ENCODE measurements at regions not wholly inside any gene's neighbourhood (a gene's known extent, or its start where the extent isn't known, plus 50 kb on each side); places are given as distances from the start of the nearest gene placed in this dataset.

DNA sequence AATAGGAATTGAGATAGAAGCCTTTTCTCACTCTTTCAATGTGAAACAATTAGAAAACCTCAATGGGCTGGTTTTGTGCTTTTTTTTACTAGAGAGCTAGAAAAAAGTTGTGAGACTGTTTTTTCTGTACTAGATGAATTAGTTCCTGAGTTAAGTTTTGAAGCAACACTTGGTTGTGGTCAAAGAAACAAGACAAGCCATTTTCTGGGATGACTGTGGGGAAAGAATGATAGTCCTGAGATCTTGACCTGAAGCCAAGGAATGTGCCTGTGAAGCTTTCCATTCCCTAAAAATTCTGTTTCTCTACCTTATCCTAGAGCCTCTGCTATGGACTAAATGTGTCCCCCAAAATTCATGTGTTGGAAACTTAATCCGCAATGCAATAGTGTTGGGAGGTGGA lies 157.8 kb upstream of the TLL1 start:
- Histone ChIP-seq H3K9me1 (replicated peaks; ENCODE audit: control insufficient read depth, extremely low read depth, insufficient read depth, low read length) (no peaks in the 10 kb centered on the region), H3K9ac (replicated peaks; ENCODE audit: extremely low read depth, insufficient read depth, low read length) (no peak overlapping the region), H4K20me1 (replicated peaks; ENCODE audit: control insufficient read depth, extremely low read depth, insufficient read depth, low read length) (no peaks in the 10 kb centered on the region), H3K4me1 (ENCODE audit: control insufficient read depth, extremely low read depth, insufficient read depth, low read length) (peaks cover 4% of the 10 kb centered on the region), H2AFZ (ENCODE audit: low read depth, low read length) (no peak overlapping the region), H3K4me3 (replicated peaks in 1 of 3; ENCODE audit: insufficient read depth in 1 of 3, low read depth in 1 of 3, low read length in 3 of 3) (no peak overlapping the region), H3K9me3 (replicated peaks; ENCODE audit: control insufficient read depth, insufficient read depth, low read length) (no peaks in the 10 kb centered on the region), H3K27me3 (ENCODE audit: control insufficient read depth in 2 of 2, insufficient read depth in 2 of 2, low read length in 2 of 2) (no peaks in the 10 kb centered on the region), H3K79me2 (ENCODE audit: control insufficient read depth, insufficient read depth, low read length) (no peaks in the 10 kb centered on the region), H3K27ac (ENCODE audit: insufficient read depth, low read depth, low read length) (no peak overlapping the region), H3K4me2 (ENCODE audit: insufficient read depth, low read length) (no peak overlapping the region), H3K36me3 (ENCODE audit: control insufficient read depth in 2 of 2, extremely low read depth in 1 of 2, insufficient read depth in 2 of 2, low read length in 2 of 2) (no peaks in the 10 kb centered on the region)
- POLR2A ChIA-PET: no interaction called here
- intact Hi-C loops (cut with micrococcal nuclease): no loop called here
- TF ChIP-seq EZH2 (IDR thresholded peaks at IDR 0.05; ENCODE audit: borderline replicate concordance, low read depth, low read length, severe bottlenecking) (no peak), CTCF (IDR thresholded peaks at IDR 0.05; ENCODE audit: extremely low read depth in 1 of 2, insufficient read depth in 1 of 2, low read depth in 1 of 2, low read length in 2 of 2) (no peak), POLR2AphosphoS5 (IDR thresholded peaks at IDR 0.05; ENCODE audit: insufficient read depth, low read depth, low read length) (no peak), JUN (IDR thresholded peaks at IDR 0.05; ENCODE audit: borderline replicate concordance, insufficient read depth, insufficient read length, low read depth) (no peak), FOS (IDR thresholded peaks at IDR 0.05; ENCODE audit: borderline replicate concordance, insufficient read depth, low read length) (no peak), POLR2A (IDR thresholded peaks at IDR 0.05; ENCODE audit: low read depth, low read length) (no peak), GATA2 (IDR thresholded peaks at IDR 0.05; ENCODE audit: insufficient read depth, insufficient read length, low read depth, low read length) (no peak), MYC (IDR thresholded peaks at IDR 0.05; ENCODE audit: low read depth, low read length) (no peak)
- TF ChIP-seq, protein P1, sequence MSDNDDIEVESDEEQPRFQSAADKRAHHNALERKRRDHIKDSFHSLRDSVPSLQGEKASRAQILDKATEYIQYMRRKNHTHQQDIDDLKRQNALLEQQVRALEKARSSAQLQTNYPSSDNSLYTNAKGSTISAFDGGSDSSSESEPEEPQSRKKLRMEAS (IDR thresholded peaks at IDR 0.05; ENCODE audit: insufficient read depth, insufficient read length): no peak
- dilution Hi-C loops (cut with MboI; ENCODE audit: extremely low pct_ligation_motif_present, low sequenced_read_pairs): no loop called here
- CTCF ChIA-PET: interaction anchor here (1.1 kb wide), 1 partner anchor 21 kb away, joined by 3 read pairs; no protein-coding TSS in a partner anchor
- no TSS peak for BruUV-seq (replicated peaks)
- DNase-seq (ENCODE audit: low read depth, low spot score) (no peak), FAIRE-seq (no peak)
